Ishikawa (cell line): ENCODE measurements at regions not wholly inside any gene's neighbourhood (a gene's known extent, or its start where the extent isn't known, plus 50 kb on each side); places are given as distances from the start of the nearest gene placed in this dataset.

Experiments used
- CEBPB ChIP-seq: IDR thresholded peaks from 2 replicates; pipeline ENCODE4 v1.6.1; 2012
- CREB1 ChIP-seq: IDR thresholded peaks from 2 replicates; pipeline ENCODE4 v1.6.1; 2012; ENCODE audit warnings: low read depth
- EGR1 ChIP-seq: IDR thresholded peaks from 2 replicates; pipeline ENCODE4 v1.6.1; 2012
- EP300 ChIP-seq: IDR thresholded peaks from 2 replicates; pipeline ENCODE4 v1.6.1; 2012; ENCODE audit warnings: borderline replicate concordance
- FOXM1 ChIP-seq: IDR thresholded peaks from 2 replicates; pipeline ENCODE4 v1.6.1; 2012; ENCODE audit warnings: low read depth, borderline replicate concordance
- MAX ChIP-seq: IDR thresholded peaks from 2 replicates; pipeline ENCODE4 v1.6.1; 2012
- NFIC ChIP-seq: IDR thresholded peaks from 2 replicates; pipeline ENCODE4 v1.6.1; 2012
- RAD21 ChIP-seq: IDR thresholded peaks from 2 replicates; pipeline ENCODE4 v1.6.1; 2012; ENCODE audit warnings: low read depth
- REST ChIP-seq: IDR thresholded peaks from 2 replicates; pipeline ENCODE4 v1.6.1; 2012; ENCODE audit warnings: low read depth, mild to moderate bottlenecking
- TAF1 ChIP-seq: IDR thresholded peaks from 2 replicates; pipeline ENCODE4 v1.6.1; 2012; ENCODE audit warnings: low read depth, mild to moderate bottlenecking
- TCF12 ChIP-seq: IDR thresholded peaks from 2 replicates; pipeline ENCODE4 v1.6.1; 2012; ENCODE audit warnings: low read depth
- TEAD4 ChIP-seq: IDR thresholded peaks from 2 replicates; pipeline ENCODE4 v1.6.1; 2012
- USF1 ChIP-seq: IDR thresholded peaks from 2 replicates; pipeline ENCODE4 v1.6.1; 2012
- YY1 ChIP-seq: IDR thresholded peaks from 2 replicates; pipeline ENCODE4 v1.6.1; 2012; ENCODE audit warnings: low read depth

- no peak for TF ChIP-seq EP300
- no peak for TF ChIP-seq NFIC
- TF ChIP-seq USF1 = no peak
- TF ChIP-seq TEAD4 = no peak
- TF ChIP-seq REST = no peak
- no peak for TF ChIP-seq YY1
- no peak for TF ChIP-seq MAX
- TF ChIP-seq RAD21 = peak; percentile 76
- no peak for TF ChIP-seq CEBPB
- no peak for TF ChIP-seq CREB1
- TF ChIP-seq TCF12 = no peak
- TF ChIP-seq TAF1 = no peak
- TF ChIP-seq EGR1 = no peak
- TF ChIP-seq FOXM1 = no peak
Measured at GRCh38 chr2:204024503-204024902, 87.9 kb downstream of the ICOS start.
